ENCODE measurements at regions not wholly inside any gene's neighbourhood (a gene's known extent, or its start where the extent isn't known, plus 50 kb on each side); places are given as distances from the start of the nearest gene placed in this dataset.

- Histone ChIP-seq H3K36me3 (ENCODE audit: control insufficient read depth in 4 of 4, insufficient read depth in 3 of 4, low read depth in 1 of 4, low read length in 3 of 4) (no peaks in the 10 kb centered on the region), H3K27me3 (ENCODE audit: control insufficient read depth in 4 of 4, insufficient read depth in 4 of 4, low read length in 3 of 4) (no peaks in the 10 kb centered on the region), H3K4me3 (ENCODE audit: low read depth in 1 of 3, low read length in 3 of 3) (no peak overlapping the region), H3K9ac (ENCODE audit: low read depth in 1 of 2, low read length in 2 of 2) (no peak overlapping the region), H3K9me3 (ENCODE audit: control insufficient read depth in 4 of 4, low read length in 3 of 4) (peaks cover 0 to 2% (median 0%) of the 10 kb centered on the region in 4 donors), H3K4me1 (ENCODE audit: control insufficient read depth in 4 of 4, insufficient read depth in 4 of 4, low read length in 3 of 4) (no peaks in the 10 kb centered on the region), H3K27ac (ENCODE audit: low read depth in 1 of 2, low read length in 2 of 2) (no peak overlapping the region)
- no peak for TF ChIP-seq ZBTB33 (IDR thresholded peaks at IDR 0.05)
- no peak for TF ChIP-seq JUND (IDR thresholded peaks at IDR 0.05)
- TF ChIP-seq HNF4G (IDR thresholded peaks at IDR 0.05) = no peak
- TF ChIP-seq MAX (IDR thresholded peaks at IDR 0.05) = no peak
- no peak for TF ChIP-seq HNF4A (conservative IDR thresholded peaks at IDR 0.05)
- TF ChIP-seq NR2F2 (IDR thresholded peaks at IDR 0.05) = no peak
- no peak for TF ChIP-seq FOXA2 (IDR thresholded peaks at IDR 0.05)
- no peak for TF ChIP-seq TAF1 (conservative IDR thresholded peaks at IDR 0.05)
- no peak for TF ChIP-seq EGR1 (IDR thresholded peaks at IDR 0.05; ENCODE audit: low read depth in 2 of 2)
- TF ChIP-seq CTCF (IDR thresholded peaks at IDR 0.05; ENCODE audit: low read depth, low read length, missing input control) = no peak
- TF ChIP-seq RXRA (IDR thresholded peaks at IDR 0.05) = no peak
- TF ChIP-seq RAD21 (IDR thresholded peaks at IDR 0.05) = no peak
- TF ChIP-seq ATF3 (IDR thresholded peaks at IDR 0.05) = no peak
- TF ChIP-seq YY1 (IDR thresholded peaks at IDR 0.05) = no peak
- TF ChIP-seq SP1 (IDR thresholded peaks at IDR 0.05) = no peak
- TF ChIP-seq GABPA (IDR thresholded peaks at IDR 0.05 in 1 of 2, conservative IDR thresholded peaks at IDR 0.05 in 1 of 2) = no peak
- no peak for TF ChIP-seq REST (IDR thresholded peaks at IDR 0.05)
- no peak for DNase-seq (ENCODE audit: low spot score)
- 74% methylated on average over 5 of the region's 5 CpGs for WGBS
Observed at GRCh38 chr6:6923605-6924004, 184.2 kb upstream of the RREB1 start.

- WGBS = 96% methylated on average over 5 of the region's 5 CpGs
Observed at GRCh38 chr6:6924708-6925107, 183.1 kb upstream of the RREB1 start.

More at GRCh38 chr6:6924708-6925107, 183.1 kb upstream of the RREB1 start:
- Histone ChIP-seq H3K27me3 (ENCODE audit: control insufficient read depth in 4 of 4, insufficient read depth in 4 of 4, low read length in 3 of 4) (no peaks in the 10 kb centered on the region), H3K27ac (ENCODE audit: low read depth in 1 of 2, low read length in 2 of 2) (no peak overlapping the region), H3K4me3 (ENCODE audit: low read depth in 1 of 3, low read length in 3 of 3) (no peak overlapping the region), H3K36me3 (ENCODE audit: control insufficient read depth in 4 of 4, insufficient read depth in 3 of 4, low read depth in 1 of 4, low read length in 3 of 4) (no peaks in the 10 kb centered on the region), H3K9me3 (ENCODE audit: control insufficient read depth in 4 of 4, low read length in 3 of 4) (peaks cover 0 to 2% (median 0%) of the 10 kb centered on the region in 4 donors), H3K4me1 (ENCODE audit: control insufficient read depth in 4 of 4, insufficient read depth in 4 of 4, low read length in 3 of 4) (no peaks in the 10 kb centered on the region), H3K9ac (ENCODE audit: low read depth in 1 of 2, low read length in 2 of 2) (no peak overlapping the region)
- TF ChIP-seq FOXA2 (IDR thresholded peaks at IDR 0.05) = no peak
- no peak for TF ChIP-seq HNF4G (IDR thresholded peaks at IDR 0.05)
- TF ChIP-seq SP1 (IDR thresholded peaks at IDR 0.05) = no peak
- no peak for TF ChIP-seq TAF1 (conservative IDR thresholded peaks at IDR 0.05)
- TF ChIP-seq RAD21 (IDR thresholded peaks at IDR 0.05) = no peak
- no peak for TF ChIP-seq FOXA1 (IDR thresholded peaks at IDR 0.05)
- no peak for DNase-seq (ENCODE audit: low spot score)

Data from liver (tissue), 8 donors.